GM18861 (cell line): ENCODE measurements at regions not wholly inside any gene's neighbourhood (a gene's known extent, or its start where the extent isn't known, plus 50 kb on each side); places are given as distances from the start of the nearest gene placed in this dataset.
"Not testable (repeated sequence)": the region's sequence is repeated elsewhere in the genome, so short reads cannot be mapped to it uniquely, and the experiment has no call there.

Source experiments
- ATAC-seq: cut with Tn5 transposase; IDR thresholded peaks from one replicate; pipeline ENCODE4 v1.9.1; 2021; ENCODE audit not compliant: unreplicated experiment

- ATAC-seq = not testable (repeated sequence)
These were observed 112.9 kb upstream of the IGLL5 start for GRCh38 chr22:22774762-22775161.

- no peak for ATAC-seq
These were observed 111.5 kb upstream of the IGLL5 start for GRCh38 chr22:22776121-22776520.

- no peak for ATAC-seq
These were observed 108.4 kb upstream of the IGLL5 start for GRCh38 chr22:22779213-22779612.

- ATAC-seq = no peak
These were observed 104.0 kb upstream of the IGLL5 start for GRCh38 chr22:22783575-22783974.

GRCh38 chr22:22784249-22785039 lies 103.2 kb upstream of the IGLL5 start:
- ATAC-seq = no peak

GRCh38 chr22:22785316-22786065 lies 102.1 kb upstream of the IGLL5 start:
- no peak for ATAC-seq

- ATAC-seq = no peak
These were observed 101.1 kb upstream of the IGLL5 start for GRCh38 chr22:22786301-22787115.

- no peak for ATAC-seq
These were observed 100.5 kb upstream of the IGLL5 start for GRCh38 chr22:22787151-22787550.

GRCh38 chr22:22787786-22788459 lies 99.7 kb upstream of the IGLL5 start:
- no peak for ATAC-seq

- ATAC-seq = no peak
These were observed 99.1 kb upstream of the IGLL5 start for GRCh38 chr22:22788460-22789037.

GRCh38 chr22:22789233-22789921 lies 98.2 kb upstream of the IGLL5 start:
- ATAC-seq = no peak

- no peak for ATAC-seq
These were observed 97.4 kb upstream of the IGLL5 start for GRCh38 chr22:22789922-22790845.

GRCh38 chr22:22791438-22792181 lies 96.0 kb upstream of the IGLL5 start:
- ATAC-seq = no peak

- ATAC-seq = not testable (repeated sequence)
These were observed 95.3 kb upstream of the IGLL5 start for GRCh38 chr22:22792205-22792786.

GRCh38 chr22:22795639-22796038 lies 92.0 kb upstream of the IGLL5 start:
- not testable (repeated sequence) for ATAC-seq

GRCh38 chr22:22796724-22797123 lies 90.9 kb upstream of the IGLL5 start:
- no peak for ATAC-seq

- no peak for ATAC-seq
These were observed 89.4 kb upstream of the IGLL5 start for GRCh38 chr22:22798232-22798616.

- ATAC-seq = no peak
These were observed 88.9 kb upstream of the IGLL5 start for GRCh38 chr22:22798716-22799115.
